AG04450 (cell line): ENCODE measurements at regions not wholly inside any gene's neighbourhood (a gene's known extent, or its start where the extent isn't known, plus 50 kb on each side); places are given as distances from the start of the nearest gene placed in this dataset.
"Not testable (repeated sequence)": the region's sequence is repeated elsewhere in the genome, so short reads cannot be mapped to it uniquely, and the experiment has no call there.

ENCODE experiments used
- CTCF ChIA-PET: fragments of 300-600, 350-600 bp; formaldehyde crosslinking; extraction: SDS; loops from one replicate; lab custom pipeline; 2022; ENCODE audit warnings: antibody characterized with exemption, inconsistent platforms; lab: Charles Lee
- POLR2A ChIA-PET: fragments of 350-600 bp; formaldehyde crosslinking; extraction: SDS; loops from one replicate; lab custom pipeline; 2021; ENCODE audit warnings: antibody characterized with exemption, inconsistent platforms; lab: Yijun Ruan, JAX
- DNase-seq: peaks from one replicate; pipeline ENCODE4 v3.0.0-alpha.2; 2011; ENCODE audit warnings: low read depth, low spot score
- H3K27ac ChIP-seq: one replicate; pipeline ENCODE4 v1.5.1; 2012; ENCODE audit warnings: low read depth, low read length, control low read depth
- H3K27me3 ChIP-seq: one replicate; pipeline ENCODE4 v1.6.0; 2012; ENCODE audit warnings: low read length; ENCODE audit not compliant: control insufficient read depth, insufficient read depth
- H3K4me3 ChIP-seq: 2 replicates; pipeline ENCODE4 v1.5.1; 2011; ENCODE audit warnings: mild to moderate bottlenecking, low read depth, low read length, control low read depth
- H3K9me3 ChIP-seq: 2 replicates; pipeline ENCODE4 v1.5.1; 2012; ENCODE audit warnings: low read length; ENCODE audit not compliant: control insufficient read depth, insufficient read depth
- TF ChIP-seq, protein P1 (sequence below): IDR thresholded peaks from 2 replicates; pipeline ENCODE4 v1.5.1; 2011; ENCODE audit warnings: low read depth, low read length, control low read depth, inconsistent platforms

DNA sequence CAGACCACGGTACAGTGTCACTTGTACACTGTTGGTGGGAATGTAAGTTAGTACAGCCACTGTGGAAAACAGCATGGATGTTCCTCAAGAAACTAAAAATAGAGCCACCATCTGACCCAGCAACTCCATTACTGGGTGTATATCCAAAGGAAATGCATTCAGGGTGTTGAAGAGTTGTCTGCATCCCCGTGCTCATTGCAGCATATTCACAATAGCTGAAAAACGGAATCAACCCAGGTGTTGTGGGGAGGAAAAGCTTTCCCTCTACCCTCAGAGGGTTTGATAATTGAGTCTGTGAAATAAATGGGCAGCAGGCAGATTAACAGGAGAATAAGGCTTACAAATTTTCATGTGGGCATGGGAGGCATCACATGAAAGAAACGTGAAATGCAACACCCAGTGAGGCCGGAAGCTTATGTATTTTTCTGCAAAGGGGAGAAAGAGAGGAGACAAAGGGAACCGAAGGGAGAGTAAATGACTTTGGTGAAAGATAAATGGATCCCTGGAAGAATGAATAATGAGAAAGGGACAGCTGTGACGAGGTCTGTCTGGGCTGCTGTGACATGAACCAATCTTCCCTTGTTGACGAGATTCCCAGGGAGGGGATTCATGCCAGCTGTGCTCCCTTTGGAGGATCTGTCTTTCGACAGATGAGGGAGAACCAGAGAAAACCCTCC is 106.2 kb downstream of the KCNJ12 start:
- H3K4me3 ChIP-seq = no peak overlapping the region
- TF ChIP-seq, protein P1, sequence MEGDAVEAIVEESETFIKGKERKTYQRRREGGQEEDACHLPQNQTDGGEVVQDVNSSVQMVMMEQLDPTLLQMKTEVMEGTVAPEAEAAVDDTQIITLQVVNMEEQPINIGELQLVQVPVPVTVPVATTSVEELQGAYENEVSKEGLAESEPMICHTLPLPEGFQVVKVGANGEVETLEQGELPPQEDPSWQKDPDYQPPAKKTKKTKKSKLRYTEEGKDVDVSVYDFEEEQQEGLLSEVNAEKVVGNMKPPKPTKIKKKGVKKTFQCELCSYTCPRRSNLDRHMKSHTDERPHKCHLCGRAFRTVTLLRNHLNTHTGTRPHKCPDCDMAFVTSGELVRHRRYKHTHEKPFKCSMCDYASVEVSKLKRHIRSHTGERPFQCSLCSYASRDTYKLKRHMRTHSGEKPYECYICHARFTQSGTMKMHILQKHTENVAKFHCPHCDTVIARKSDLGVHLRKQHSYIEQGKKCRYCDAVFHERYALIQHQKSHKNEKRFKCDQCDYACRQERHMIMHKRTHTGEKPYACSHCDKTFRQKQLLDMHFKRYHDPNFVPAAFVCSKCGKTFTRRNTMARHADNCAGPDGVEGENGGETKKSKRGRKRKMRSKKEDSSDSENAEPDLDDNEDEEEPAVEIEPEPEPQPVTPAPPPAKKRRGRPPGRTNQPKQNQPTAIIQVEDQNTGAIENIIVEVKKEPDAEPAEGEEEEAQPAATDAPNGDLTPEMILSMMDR = no peak
- H3K27me3 ChIP-seq = peaks cover 39% of the 10 kb centered on the region
- no peak for DNase-seq
- H3K27ac ChIP-seq = no peak overlapping the region
- H3K9me3 ChIP-seq = peaks cover 7% of the 10 kb centered on the region
- ChIA-PET POLR2A (no interaction called here), CTCF (interaction anchor here (0.7 to 2.3 kb wide), 4 partner anchors 25 to 32 kb away, joined by 3 to 16 read pairs (median 6); no protein-coding TSS in a partner anchor)

DNA sequence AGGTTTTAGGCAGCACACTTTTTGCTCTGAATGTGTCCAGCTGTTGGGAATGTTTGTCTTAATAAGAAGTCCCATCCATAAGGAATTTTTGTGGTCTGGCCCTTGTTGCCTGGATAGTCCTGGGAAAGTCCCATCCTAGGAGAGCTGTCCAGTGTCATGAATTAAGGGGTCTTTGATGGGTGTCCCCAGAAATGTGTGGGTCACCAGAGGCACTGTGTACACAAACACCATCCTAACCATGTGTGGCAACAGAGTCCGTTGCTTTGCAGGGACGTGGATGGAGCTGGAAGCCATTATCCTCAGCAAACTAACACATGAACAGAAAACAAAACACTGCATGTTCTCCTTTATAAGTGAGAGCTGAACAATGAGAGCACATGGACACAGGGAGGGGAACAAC is 111.9 kb downstream of the KCNJ12 start:
- DNase-seq, H3K27me3 ChIP-seq, H3K9me3 ChIP-seq, POLR2A ChIA-PET, H3K4me3 ChIP-seq, H3K27ac ChIP-seq: not testable (repeated sequence)
- CTCF ChIA-PET = interaction anchor here (0.7 kb wide), 1 partner anchor 23 kb away, joined by 3 read pairs; no protein-coding TSS in a partner anchor

DNA sequence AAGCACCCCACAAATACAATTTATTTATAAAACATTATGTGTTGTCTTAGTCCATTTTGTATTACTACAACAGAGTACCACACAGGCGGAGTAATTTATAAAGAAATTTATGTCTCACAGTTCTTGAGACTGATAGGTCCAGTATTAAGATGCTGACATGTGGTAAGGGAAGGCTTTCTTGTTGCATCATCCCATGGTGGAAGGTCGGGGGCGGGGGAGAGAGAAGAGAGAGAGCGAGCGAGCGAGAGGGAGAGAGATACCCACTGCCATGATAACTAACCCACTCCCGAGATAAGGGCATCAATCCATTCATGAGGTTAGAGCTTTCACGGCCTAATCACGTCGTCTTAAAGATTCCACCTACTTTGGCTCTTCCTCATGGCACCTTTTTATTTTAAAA is 117.8 kb downstream of the KCNJ12 start:
- TF ChIP-seq, protein P1 = no peak
- ChIA-PET CTCF (no interaction called here), POLR2A (no interaction called here)
- no peak overlapping the region for H3K27ac ChIP-seq
- no peak for DNase-seq
- no peaks in the 10 kb centered on the region for H3K9me3 ChIP-seq
- H3K4me3 ChIP-seq = no peak overlapping the region
- peaks cover 12% of the 10 kb centered on the region for H3K27me3 ChIP-seq

DNA sequence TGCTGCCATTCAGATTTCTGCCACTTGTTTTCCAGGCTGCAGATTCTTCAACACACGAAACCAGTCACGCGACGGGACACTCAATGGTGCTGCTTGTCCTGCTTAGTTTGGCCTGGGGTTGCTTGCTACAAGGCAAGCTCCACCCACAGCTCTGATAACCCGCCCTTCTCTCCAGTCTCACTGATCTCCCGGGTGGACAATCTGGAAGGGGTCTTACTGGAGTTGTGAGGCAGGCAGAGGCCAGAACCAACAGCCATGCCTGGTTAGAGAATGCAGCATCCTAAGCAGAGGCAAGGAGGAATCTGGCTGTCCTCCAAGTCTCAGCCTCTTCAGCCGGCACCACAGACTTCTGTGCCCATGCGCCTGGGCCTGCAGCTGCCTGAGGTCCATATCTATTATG is 119.1 kb downstream of the KCNJ12 start:
- Histone ChIP-seq H3K27ac (no peak overlapping the region), H3K4me3 (no peak overlapping the region), H3K27me3 (peaks cover 19% of the 10 kb centered on the region), H3K9me3 (no peaks in the 10 kb centered on the region)
- POLR2A ChIA-PET = no interaction called here
- DNase-seq = no peak
- CTCF ChIA-PET = interaction anchor here (0.8 to 1.2 kb wide), 2 partner anchors 38 to 366 kb away, joined by 3 read pairs; no protein-coding TSS in a partner anchor
- TF ChIP-seq, protein P1 = no peak

DNA sequence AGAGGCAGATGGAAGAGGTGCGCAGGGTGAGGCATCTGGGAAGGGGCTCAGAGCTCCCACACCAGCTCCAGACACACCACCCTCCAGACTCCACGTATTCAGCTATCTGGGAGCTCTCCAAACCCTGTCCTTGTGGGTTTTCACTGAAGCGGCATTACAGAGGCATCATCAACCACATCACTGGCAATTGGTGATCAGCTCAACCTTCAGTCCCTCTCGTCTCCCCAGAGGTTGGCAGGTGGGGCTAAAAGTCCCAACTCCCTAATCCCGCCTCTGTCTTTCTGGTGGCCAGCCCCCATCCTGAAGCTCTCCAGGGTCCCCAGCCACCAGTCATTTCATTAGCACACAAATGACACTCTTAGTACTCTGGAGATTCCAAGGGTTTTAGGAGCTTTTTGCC is 123.9 kb downstream of the KCNJ12 start:
- ChIA-PET CTCF (interaction anchor here (0.6 to 4.4 kb wide), 2 partner anchors 13 to 19 kb away, joined by 3 to 30 read pairs; no protein-coding TSS in a partner anchor), POLR2A (no interaction called here)
- no peak overlapping the region for H3K27ac ChIP-seq
- no peaks in the 10 kb centered on the region for H3K9me3 ChIP-seq
- TF ChIP-seq, protein P1 = no peak
- peaks cover 28% of the 10 kb centered on the region for H3K27me3 ChIP-seq
- H3K4me3 ChIP-seq = no peak overlapping the region
- no peak for DNase-seq

DNA sequence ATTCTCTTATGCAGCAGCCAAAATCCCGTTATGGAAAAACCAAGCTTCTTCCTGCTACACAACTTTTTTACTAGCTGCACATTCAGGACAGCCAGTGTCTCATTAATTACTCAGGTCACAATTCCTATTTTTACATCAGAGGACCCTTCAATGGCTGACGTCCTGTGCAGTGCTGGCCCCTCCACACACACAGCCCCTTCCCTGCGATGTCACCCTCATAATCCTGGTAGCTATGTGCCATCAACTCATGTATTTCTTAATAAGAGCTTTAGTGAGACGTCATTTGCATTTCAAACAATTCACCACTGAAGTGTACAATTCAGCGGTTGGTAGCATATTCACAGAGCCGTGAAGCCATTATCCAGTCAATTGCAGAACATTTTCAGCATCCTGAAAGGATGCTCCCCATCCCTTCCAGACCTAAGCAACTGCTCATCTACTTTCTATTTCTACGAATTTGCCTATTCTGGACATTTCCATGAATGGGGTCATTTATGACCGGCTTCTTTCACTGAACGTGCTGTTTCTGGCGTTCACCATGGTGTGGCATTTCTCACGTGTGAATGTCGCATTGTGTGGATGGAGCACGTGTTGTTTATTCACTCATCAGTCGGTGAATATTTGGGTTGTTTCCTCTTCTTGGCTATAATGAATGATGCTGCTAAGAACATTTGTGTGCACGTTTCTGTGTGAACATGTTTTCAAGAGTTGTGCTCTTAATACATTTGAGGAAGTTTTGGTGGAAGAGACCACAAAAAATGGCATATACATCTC is 126.0 kb downstream of the KCNJ12 start:
- H3K27ac ChIP-seq, POLR2A ChIA-PET, H3K4me3 ChIP-seq, DNase-seq, H3K9me3 ChIP-seq: not testable (repeated sequence)
- CTCF ChIA-PET = interaction anchor here (4.4 kb wide), 1 partner anchor 11 kb away, joined by 30 read pairs; no protein-coding TSS in a partner anchor
- H3K27me3 ChIP-seq = peaks cover 29% of the 10 kb centered on the region
